ENCODE measurements at regions not wholly inside any gene's neighbourhood (a gene's known extent, or its start where the extent isn't known, plus 50 kb on each side); places are given as distances from the start of the nearest gene placed in this dataset.
A peak's percentile ranks its signal among the peaks of the same experiment; 100 is the strongest.

- TF ChIP-seq ONECUT2 (CRISPR knock-in tag; IDR thresholded peaks at IDR 0.05) (no peak), ZFP36L2 (CRISPR knock-in tag; IDR thresholded peaks at IDR 0.05) (no peak), CERS6 (CRISPR knock-in tag; IDR thresholded peaks at IDR 0.05) (no peak), SIN3B (IDR thresholded peaks at IDR 0.05; ENCODE audit: low read length) (no peak), NFIC (IDR thresholded peaks at IDR 0.05; ENCODE audit: low read length) (peak; percentile 52; the same call in 1 of the 2 replicates), MLXIP (CRISPR knock-in tag; IDR thresholded peaks at IDR 0.05; ENCODE audit: borderline replicate concordance) (no peak), ZNF839 (CRISPR knock-in tag; IDR thresholded peaks at IDR 0.05; ENCODE audit: borderline replicate concordance) (no peak), ZNF570 (CRISPR knock-in tag; IDR thresholded peaks at IDR 0.05; ENCODE audit: borderline replicate concordance) (no peak), FOSL1 (CRISPR knock-in tag; IDR thresholded peaks at IDR 0.05; ENCODE audit: borderline replicate concordance) (no peak), SP1 (IDR thresholded peaks at IDR 0.05) (no peak), SP1 (CRISPR knock-in tag; IDR thresholded peaks at IDR 0.05) (no peak), ZNF205 (CRISPR knock-in tag; IDR thresholded peaks at IDR 0.05) (no peak), MYNN (CRISPR knock-in tag; IDR thresholded peaks at IDR 0.05; ENCODE audit: low read depth) (no peak), ZNF260 (CRISPR knock-in tag; IDR thresholded peaks at IDR 0.05; ENCODE audit: borderline replicate concordance, low read depth) (no peak), ZBTB20 (CRISPR knock-in tag; IDR thresholded peaks at IDR 0.05; ENCODE audit: borderline replicate concordance, low read depth) (no peak), TERF1 (CRISPR knock-in tag; IDR thresholded peaks at IDR 0.05) (no peak), ZBTB42 (CRISPR knock-in tag; IDR thresholded peaks at IDR 0.05) (no peak), ARNTL (CRISPR knock-in tag; IDR thresholded peaks at IDR 0.05) (no peak), ZNF850 (CRISPR knock-in tag; conservative IDR thresholded peaks at IDR 0.05) (no peak), ZNF17 (CRISPR knock-in tag; IDR thresholded peaks at IDR 0.05) (no peak), ZNF446 (CRISPR knock-in tag; IDR thresholded peaks at IDR 0.05) (no peak), ZNF589 (CRISPR knock-in tag; conservative IDR thresholded peaks at IDR 0.05) (no peak), PPARG (CRISPR knock-in tag; conservative IDR thresholded peaks at IDR 0.05) (peak; percentile 38), ZNF883 (CRISPR knock-in tag; IDR thresholded peaks at IDR 0.05; ENCODE audit: not compliant biosample characterization) (no peak), YEATS4 (CRISPR knock-in tag; IDR thresholded peaks at IDR 0.05; ENCODE audit: borderline replicate concordance) (no peak), HIVEP1 (CRISPR knock-in tag; IDR thresholded peaks at IDR 0.05) (no peak), ZNF207 (IDR thresholded peaks at IDR 0.05; ENCODE audit: borderline replicate concordance) (no peak), ZNF746 (CRISPR knock-in tag; IDR thresholded peaks at IDR 0.05) (no peak), ZNF549 (CRISPR knock-in tag; IDR thresholded peaks at IDR 0.05) (no peak), SNRNP70 (IDR thresholded peaks at IDR 0.05; ENCODE audit: low read depth, low read length) (no peak)
These were observed 134.4 kb downstream of the ZNF281 start (continued) for GRCh38 chr1:200275415-200275814.

All from HepG2 (cell line).